GM12878 (cell line): ENCODE measurements at regions not wholly inside any gene's neighbourhood (a gene's known extent, or its start where the extent isn't known, plus 50 kb on each side); places are given as distances from the start of the nearest gene placed in this dataset.

ENCODE experiments used
- BCL3 ChIP-seq: IDR thresholded peaks from 2 replicates; pipeline ENCODE4 v1.6.1; 2011; ENCODE audit warnings: borderline replicate concordance, low read depth, mild to moderate bottlenecking, moderate library complexity, low read length; ENCODE audit not compliant: insufficient read depth, poor library complexity, severe bottlenecking
- EZH2 ChIP-seq: IDR thresholded peaks from 2 replicates; pipeline ENCODE4 v1.6.1; 2012; ENCODE audit warnings: low read depth, mild to moderate bottlenecking, control low read depth, inconsistent platforms, low read length, borderline replicate concordance; ENCODE audit not compliant: control insufficient read depth
- HDAC2 ChIP-seq: fragments of 200-600 bp; sonication (generic); IDR thresholded peaks from 2 replicates; pipeline ENCODE4 v1.6.1; 2017
- IKZF1 ChIP-seq: fragments of 450-650 bp; conservative IDR thresholded peaks from 2 replicates; pipeline ENCODE4 v1.6.1; 2017; ENCODE audit warnings: antibody characterized with exemption, mild to moderate bottlenecking
- NFYB ChIP-seq: IDR thresholded peaks from 2 replicates; pipeline ENCODE4 v1.6.1; 2011; ENCODE audit warnings: low read depth, mild to moderate bottlenecking, low read length, improper control_type of control experiment, moderate library complexity; ENCODE audit not compliant: insufficient read depth
- POLR2A ChIP-seq: IDR thresholded peaks from 2 replicates; pipeline ENCODE4 v1.6.1; 2011; ENCODE audit warnings: low read depth, mild to moderate bottlenecking, low read length
- POLR2AphosphoS2 ChIP-seq: IDR thresholded peaks from 2 replicates; pipeline ENCODE4 v1.6.1; 2011; ENCODE audit warnings: low read depth, mild to moderate bottlenecking, low read length, improper control_type of control experiment, moderate library complexity
- POLR2AphosphoS5 ChIP-seq: IDR thresholded peaks from 2 replicates; pipeline ENCODE4 v1.6.1; 2011; ENCODE audit warnings: mild to moderate bottlenecking, low read length, inconsistent platforms
- TAF1 ChIP-seq: IDR thresholded peaks from 2 replicates; pipeline ENCODE4 v1.6.1; 2011; ENCODE audit warnings: mild to moderate bottlenecking, low read depth, low read length, borderline replicate concordance
- TBL1XR1 ChIP-seq: IDR thresholded peaks from 2 replicates; pipeline ENCODE4 v1.6.1; 2012; ENCODE audit warnings: low read depth, low read length, improper control_type of control experiment
- YY1 ChIP-seq: IDR thresholded peaks from 2 replicates; pipeline ENCODE4 v1.6.1; 2011; ENCODE audit warnings: low read depth, mild to moderate bottlenecking, low read length
- ZNF274 ChIP-seq: IDR thresholded peaks from one replicate; pipeline ENCODE4 v1.8.0; 2011; ENCODE audit not compliant: insufficient read length, insufficient read depth
- TF ChIP-seq, protein P1 (sequence below): fragments of 450-650 bp; IDR thresholded peaks from 2 replicates; pipeline ENCODE4 v1.6.1; 2016; ENCODE audit warnings: mild to moderate bottlenecking, moderate library complexity, borderline replicate concordance
- TF ChIP-seq, protein P2 (sequence below), 3 experiments: IDR thresholded peaks in 2 of 3; conservative IDR thresholded peaks in 1 of 3; 2 replicates each; pipeline ENCODE4 v1.5.1; 2011; ENCODE audit warnings: low read depth in 3 of 3, low read length in 3 of 3, mild to moderate bottlenecking in 3 of 3, control low read depth in 2 of 3, moderate library complexity in 2 of 3, inconsistent platforms in 1 of 3, mixed read lengths in 1 of 3; ENCODE audit not compliant: control insufficient read depth in 2 of 3, insufficient read depth in 1 of 3; ENCODE audit errors: extremely low read depth in 1 of 3

- TF ChIP-seq EZH2 = no peak
- TF ChIP-seq, protein P1, sequence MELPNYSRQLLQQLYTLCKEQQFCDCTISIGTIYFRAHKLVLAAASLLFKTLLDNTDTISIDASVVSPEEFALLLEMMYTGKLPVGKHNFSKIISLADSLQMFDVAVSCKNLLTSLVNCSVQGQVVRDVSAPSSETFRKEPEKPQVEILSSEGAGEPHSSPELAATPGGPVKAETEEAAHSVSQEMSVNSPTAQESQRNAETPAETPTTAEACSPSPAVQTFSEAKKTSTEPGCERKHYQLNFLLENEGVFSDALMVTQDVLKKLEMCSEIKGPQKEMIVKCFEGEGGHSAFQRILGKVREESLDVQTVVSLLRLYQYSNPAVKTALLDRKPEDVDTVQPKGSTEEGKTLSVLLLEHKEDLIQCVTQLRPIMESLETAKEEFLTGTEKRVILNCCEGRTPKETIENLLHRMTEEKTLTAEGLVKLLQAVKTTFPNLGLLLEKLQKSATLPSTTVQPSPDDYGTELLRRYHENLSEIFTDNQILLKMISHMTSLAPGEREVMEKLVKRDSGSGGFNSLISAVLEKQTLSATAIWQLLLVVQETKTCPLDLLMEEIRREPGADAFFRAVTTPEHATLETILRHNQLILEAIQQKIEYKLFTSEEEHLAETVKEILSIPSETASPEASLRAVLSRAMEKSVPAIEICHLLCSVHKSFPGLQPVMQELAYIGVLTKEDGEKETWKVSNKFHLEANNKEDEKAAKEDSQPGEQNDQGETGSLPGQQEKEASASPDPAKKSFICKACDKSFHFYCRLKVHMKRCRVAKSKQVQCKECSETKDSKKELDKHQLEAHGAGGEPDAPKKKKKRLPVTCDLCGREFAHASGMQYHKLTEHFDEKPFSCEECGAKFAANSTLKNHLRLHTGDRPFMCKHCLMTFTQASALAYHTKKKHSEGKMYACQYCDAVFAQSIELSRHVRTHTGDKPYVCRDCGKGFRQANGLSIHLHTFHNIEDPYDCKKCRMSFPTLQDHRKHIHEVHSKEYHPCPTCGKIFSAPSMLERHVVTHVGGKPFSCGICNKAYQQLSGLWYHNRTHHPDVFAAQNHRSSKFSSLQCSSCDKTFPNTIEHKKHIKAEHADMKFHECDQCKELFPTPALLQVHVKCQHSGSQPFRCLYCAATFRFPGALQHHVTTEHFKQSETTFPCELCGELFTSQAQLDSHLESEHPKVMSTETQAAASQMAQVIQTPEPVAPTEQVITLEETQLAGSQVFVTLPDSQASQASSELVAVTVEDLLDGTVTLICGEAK = no peak
- no peak for TF ChIP-seq YY1
- TF ChIP-seq POLR2AphosphoS2 = no peak
- TF ChIP-seq, protein P2, sequence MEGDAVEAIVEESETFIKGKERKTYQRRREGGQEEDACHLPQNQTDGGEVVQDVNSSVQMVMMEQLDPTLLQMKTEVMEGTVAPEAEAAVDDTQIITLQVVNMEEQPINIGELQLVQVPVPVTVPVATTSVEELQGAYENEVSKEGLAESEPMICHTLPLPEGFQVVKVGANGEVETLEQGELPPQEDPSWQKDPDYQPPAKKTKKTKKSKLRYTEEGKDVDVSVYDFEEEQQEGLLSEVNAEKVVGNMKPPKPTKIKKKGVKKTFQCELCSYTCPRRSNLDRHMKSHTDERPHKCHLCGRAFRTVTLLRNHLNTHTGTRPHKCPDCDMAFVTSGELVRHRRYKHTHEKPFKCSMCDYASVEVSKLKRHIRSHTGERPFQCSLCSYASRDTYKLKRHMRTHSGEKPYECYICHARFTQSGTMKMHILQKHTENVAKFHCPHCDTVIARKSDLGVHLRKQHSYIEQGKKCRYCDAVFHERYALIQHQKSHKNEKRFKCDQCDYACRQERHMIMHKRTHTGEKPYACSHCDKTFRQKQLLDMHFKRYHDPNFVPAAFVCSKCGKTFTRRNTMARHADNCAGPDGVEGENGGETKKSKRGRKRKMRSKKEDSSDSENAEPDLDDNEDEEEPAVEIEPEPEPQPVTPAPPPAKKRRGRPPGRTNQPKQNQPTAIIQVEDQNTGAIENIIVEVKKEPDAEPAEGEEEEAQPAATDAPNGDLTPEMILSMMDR (IDR thresholded peaks at IDR 0.05 in 2 of 3, conservative IDR thresholded peaks at IDR 0.05 in 1 of 3; ENCODE audit: control insufficient read depth in 2 of 3, extremely low read depth in 1 of 3, insufficient read depth in 1 of 3, low read depth in 3 of 3, low read length in 3 of 3) = no peak
- no peak for TF ChIP-seq POLR2AphosphoS5
- TF ChIP-seq IKZF1 = no peak
- no peak for TF ChIP-seq POLR2A
- TF ChIP-seq HDAC2 = no peak
- no peak for TF ChIP-seq BCL3
- TF ChIP-seq TAF1 = no peak
- no peak for TF ChIP-seq NFYB
- TF ChIP-seq TBL1XR1 = no peak
- TF ChIP-seq ZNF274 = no peak
Observed at GRCh38 chr11:109192864-109193263, 229.1 kb upstream of the C11orf87 start.
